HL-60 (cell line): ENCODE measurements at regions not wholly inside any gene's neighbourhood (a gene's known extent, or its start where the extent isn't known, plus 50 kb on each side); places are given as distances from the start of the nearest gene placed in this dataset.

Experiments
- DNase-seq, 2 experiments: peaks; one replicate each; pipeline ENCODE4 v3.0.0-alpha.2; 2010 to 2020; ENCODE audit warnings: low read depth in 1 of 2, low spot score in 1 of 2
- H3K27ac ChIP-seq: fragments of 250-450 bp; sonication (Bioruptor Pico); replicated peaks from 2 replicates; pipeline ENCODE4 v1.5.1; 2020; ENCODE audit warnings: mild to moderate bottlenecking, moderate library complexity
- H3K27me3 ChIP-seq: fragments of 250-450 bp; sonication (Bioruptor Pico); 2 replicates; pipeline ENCODE4 v1.5.1; 2021; ENCODE audit warnings: mild to moderate bottlenecking, moderate library complexity; ENCODE audit not compliant: insufficient read depth, poor library complexity, severe bottlenecking
- H3K4me3 ChIP-seq: replicated peaks from 2 replicates; pipeline ENCODE4 v1.5.1; 2011; ENCODE audit warnings: mild to moderate bottlenecking, control low read depth, low read length; ENCODE audit not compliant: insufficient read depth
- GABPA ChIP-seq: IDR thresholded peaks from 2 replicates; pipeline ENCODE4 v1.6.1; 2012; ENCODE audit warnings: low read depth
- POLR2AphosphoS5 ChIP-seq: IDR thresholded peaks from 2 replicates; pipeline ENCODE4 v1.6.1; 2012; ENCODE audit warnings: low read depth
- SPI1 ChIP-seq: IDR thresholded peaks from 2 replicates; pipeline ENCODE4 v1.6.1; 2012; ENCODE audit warnings: low read depth, mild to moderate bottlenecking, borderline replicate concordance
- TF ChIP-seq, protein P1 (sequence below): IDR thresholded peaks from 2 replicates; pipeline ENCODE4 v1.6.1; 2012; ENCODE audit warnings: low read depth; ENCODE audit not compliant: insufficient replicate concordance
- TF ChIP-seq, protein P2 (sequence below): IDR thresholded peaks from one replicate; pipeline ENCODE4 v1.5.1; 2011; ENCODE audit warnings: low read length, control low read depth, inconsistent platforms; ENCODE audit not compliant: insufficient read depth

DNA sequence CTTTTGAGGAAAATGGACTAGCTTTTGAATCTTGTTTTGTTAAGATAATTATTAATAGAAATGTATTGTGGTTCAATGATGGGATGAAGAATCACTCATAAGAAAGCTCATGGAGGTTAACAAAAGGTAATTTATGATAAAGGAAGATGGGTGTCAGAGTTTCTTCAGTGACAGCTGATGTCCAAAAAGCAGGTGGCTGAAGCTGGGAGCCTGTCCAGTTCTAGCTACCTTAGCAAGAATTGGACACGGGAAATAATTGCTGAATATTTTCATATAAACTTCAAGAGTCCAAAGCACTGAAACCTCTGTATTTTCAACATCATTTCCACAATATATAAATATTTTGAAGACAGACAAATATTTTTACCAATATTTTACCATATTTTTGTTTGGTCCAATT, 1505.8 kb upstream of the SLC39A10 start:
- Histone ChIP-seq H3K27me3 (no peaks in the 10 kb centered on the region), H3K27ac (no peak overlapping the region), H3K4me3 (no peak overlapping the region)
- TF ChIP-seq POLR2AphosphoS5 (no peak), GABPA (no peak), SPI1 (no peak)
- TF ChIP-seq, protein P1, sequence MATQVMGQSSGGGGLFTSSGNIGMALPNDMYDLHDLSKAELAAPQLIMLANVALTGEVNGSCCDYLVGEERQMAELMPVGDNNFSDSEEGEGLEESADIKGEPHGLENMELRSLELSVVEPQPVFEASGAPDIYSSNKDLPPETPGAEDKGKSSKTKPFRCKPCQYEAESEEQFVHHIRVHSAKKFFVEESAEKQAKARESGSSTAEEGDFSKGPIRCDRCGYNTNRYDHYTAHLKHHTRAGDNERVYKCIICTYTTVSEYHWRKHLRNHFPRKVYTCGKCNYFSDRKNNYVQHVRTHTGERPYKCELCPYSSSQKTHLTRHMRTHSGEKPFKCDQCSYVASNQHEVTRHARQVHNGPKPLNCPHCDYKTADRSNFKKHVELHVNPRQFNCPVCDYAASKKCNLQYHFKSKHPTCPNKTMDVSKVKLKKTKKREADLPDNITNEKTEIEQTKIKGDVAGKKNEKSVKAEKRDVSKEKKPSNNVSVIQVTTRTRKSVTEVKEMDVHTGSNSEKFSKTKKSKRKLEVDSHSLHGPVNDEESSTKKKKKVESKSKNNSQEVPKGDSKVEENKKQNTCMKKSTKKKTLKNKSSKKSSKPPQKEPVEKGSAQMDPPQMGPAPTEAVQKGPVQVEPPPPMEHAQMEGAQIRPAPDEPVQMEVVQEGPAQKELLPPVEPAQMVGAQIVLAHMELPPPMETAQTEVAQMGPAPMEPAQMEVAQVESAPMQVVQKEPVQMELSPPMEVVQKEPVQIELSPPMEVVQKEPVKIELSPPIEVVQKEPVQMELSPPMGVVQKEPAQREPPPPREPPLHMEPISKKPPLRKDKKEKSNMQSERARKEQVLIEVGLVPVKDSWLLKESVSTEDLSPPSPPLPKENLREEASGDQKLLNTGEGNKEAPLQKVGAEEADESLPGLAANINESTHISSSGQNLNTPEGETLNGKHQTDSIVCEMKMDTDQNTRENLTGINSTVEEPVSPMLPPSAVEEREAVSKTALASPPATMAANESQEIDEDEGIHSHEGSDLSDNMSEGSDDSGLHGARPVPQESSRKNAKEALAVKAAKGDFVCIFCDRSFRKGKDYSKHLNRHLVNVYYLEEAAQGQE = no peak
- TF ChIP-seq, protein P2, sequence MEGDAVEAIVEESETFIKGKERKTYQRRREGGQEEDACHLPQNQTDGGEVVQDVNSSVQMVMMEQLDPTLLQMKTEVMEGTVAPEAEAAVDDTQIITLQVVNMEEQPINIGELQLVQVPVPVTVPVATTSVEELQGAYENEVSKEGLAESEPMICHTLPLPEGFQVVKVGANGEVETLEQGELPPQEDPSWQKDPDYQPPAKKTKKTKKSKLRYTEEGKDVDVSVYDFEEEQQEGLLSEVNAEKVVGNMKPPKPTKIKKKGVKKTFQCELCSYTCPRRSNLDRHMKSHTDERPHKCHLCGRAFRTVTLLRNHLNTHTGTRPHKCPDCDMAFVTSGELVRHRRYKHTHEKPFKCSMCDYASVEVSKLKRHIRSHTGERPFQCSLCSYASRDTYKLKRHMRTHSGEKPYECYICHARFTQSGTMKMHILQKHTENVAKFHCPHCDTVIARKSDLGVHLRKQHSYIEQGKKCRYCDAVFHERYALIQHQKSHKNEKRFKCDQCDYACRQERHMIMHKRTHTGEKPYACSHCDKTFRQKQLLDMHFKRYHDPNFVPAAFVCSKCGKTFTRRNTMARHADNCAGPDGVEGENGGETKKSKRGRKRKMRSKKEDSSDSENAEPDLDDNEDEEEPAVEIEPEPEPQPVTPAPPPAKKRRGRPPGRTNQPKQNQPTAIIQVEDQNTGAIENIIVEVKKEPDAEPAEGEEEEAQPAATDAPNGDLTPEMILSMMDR = no peak
- no peak for DNase-seq

DNA sequence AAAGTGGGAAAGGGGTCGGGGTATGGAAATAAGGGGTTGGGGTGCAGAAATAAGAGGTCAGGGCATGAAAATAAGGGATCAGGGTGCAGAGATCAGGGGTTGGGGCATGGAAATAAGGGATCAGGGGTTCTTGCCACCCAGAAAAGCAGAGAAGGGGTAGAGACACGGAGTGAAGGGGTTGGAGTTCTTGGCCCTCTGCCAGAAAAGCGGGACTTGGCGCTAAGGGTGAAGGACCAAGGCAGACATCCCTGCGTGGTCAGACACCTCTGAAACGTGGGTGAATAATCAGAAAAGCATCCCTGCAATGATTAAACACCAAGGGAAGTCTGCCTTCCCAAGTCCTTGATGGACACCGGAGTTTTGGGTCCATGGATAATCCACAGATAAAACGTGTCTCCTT, 1521.6 kb upstream of the SLC39A10 start:
- no peak for TF ChIP-seq POLR2AphosphoS5
- TF ChIP-seq, protein P1 = no peak
- TF ChIP-seq GABPA = no peak
- no peak for TF ChIP-seq SPI1
- TF ChIP-seq, protein P2 = no peak
- H3K4me3 ChIP-seq = no peak overlapping the region
- DNase-seq = no peak
- H3K27me3 ChIP-seq = no peaks in the 10 kb centered on the region
- H3K27ac ChIP-seq = no peak overlapping the region

DNA sequence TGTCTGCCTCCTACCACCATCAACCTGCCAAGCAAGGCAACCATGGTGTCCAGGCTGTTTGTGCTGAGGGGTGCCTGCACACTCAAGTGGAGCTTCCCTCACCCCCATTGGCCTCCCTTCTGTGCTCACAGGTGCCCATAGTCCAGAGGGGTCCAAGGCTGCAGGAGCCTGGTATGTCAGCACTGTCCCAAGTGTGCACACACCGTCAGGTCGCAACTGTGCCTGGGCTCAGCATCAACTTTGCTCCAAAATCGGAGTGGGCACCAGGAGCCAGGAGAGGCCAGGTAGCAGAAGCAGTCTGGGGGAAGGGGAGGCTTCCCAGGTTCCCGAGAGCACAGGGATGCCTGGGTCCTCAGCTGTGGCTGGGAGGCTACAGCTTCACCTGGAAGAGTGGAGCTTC, 1528.2 kb upstream of the SLC39A10 start:
- Histone ChIP-seq H3K27me3 (no peaks in the 10 kb centered on the region), H3K4me3 (no peak overlapping the region), H3K27ac (no peak overlapping the region)
- TF ChIP-seq GABPA (no peak), POLR2AphosphoS5 (no peak), SPI1 (no peak)
- TF ChIP-seq, protein P2 = no peak
- TF ChIP-seq, protein P1 = no peak
- DNase-seq = no peak
